ENCODE measurements at regions not wholly inside any gene's neighbourhood (a gene's known extent, or its start where the extent isn't known, plus 50 kb on each side); places are given as distances from the start of the nearest gene placed in this dataset.

GRCh38 chr4:132818091-132818490 lies 331.0 kb upstream of the PCDH10 start:
- Histone ChIP-seq H3K27ac (no peak overlapping the region), H3K36me3 (no peaks in the 10 kb centered on the region), H3K27me3 (no peaks in the 10 kb centered on the region), H3K4me3 (no peak overlapping the region), H3K9me3 (no peaks in the 10 kb centered on the region), H3K4me1 (no peaks in the 10 kb centered on the region)
- in situ Hi-C loops (cut with MboI; ENCODE audit: low pct_ligation_motif_present in 1 of 4, low pct_unique_long_range_greater_than_20kb in 1 of 4, low sequenced_read_pairs in 3 of 4) = no loop called here
- TF ChIP-seq CTCF (IDR thresholded peaks at IDR 0.05) = no peak
- TF ChIP-seq POLR2A (IDR thresholded peaks at IDR 0.05) = no peak
- TF ChIP-seq EP300 (IDR thresholded peaks at IDR 0.05; ENCODE audit: low read depth) = no peak
- TF ChIP-seq POLR2AphosphoS5 (IDR thresholded peaks at IDR 0.05) = no peak
- no peak for DNase-seq
- intact Hi-C loops (cut with DNase I; ENCODE audit: low total_unique reads) = no loop called here
- 71 to 79% methylated on average over 4 to 15 of the region's 15 CpGs for WGBS, 2 donors (ENCODE audit: low coverage in 1 of 2)

- H3K4me3 ChIP-seq = no peak overlapping the region
- intact Hi-C loops (cut with DNase I; ENCODE audit: low total_unique reads) = no loop called here
- TF ChIP-seq EP300 (IDR thresholded peaks at IDR 0.05; ENCODE audit: low read depth) (no peak), POLR2A (IDR thresholded peaks at IDR 0.05) (no peak), POLR2AphosphoS5 (IDR thresholded peaks at IDR 0.05) (no peak), CTCF (IDR thresholded peaks at IDR 0.05) (no peak)
- H3K9me3 ChIP-seq = no peaks in the 10 kb centered on the region
- no peaks in the 10 kb centered on the region for H3K27me3 ChIP-seq
- no peak overlapping the region for H3K27ac ChIP-seq
- DNase-seq = no peak
- in situ Hi-C loops (cut with MboI; ENCODE audit: low pct_ligation_motif_present in 1 of 4, low pct_unique_long_range_greater_than_20kb in 1 of 4, low sequenced_read_pairs in 3 of 4) = no loop called here
- H3K36me3 ChIP-seq = no peaks in the 10 kb centered on the region
- no peaks in the 10 kb centered on the region for H3K4me1 ChIP-seq
- 44 to 64% methylated on average over 1 of the region's 1 CpG for WGBS, 2 donors (ENCODE audit: low coverage in 1 of 2)
Measured at GRCh38 chr4:132823419-132823818, 325.7 kb upstream of the PCDH10 start.

GRCh38 chr4:132824761-132825160 lies 324.3 kb upstream of the PCDH10 start:
- no peak overlapping the region for H3K27ac ChIP-seq
- no peak for TF ChIP-seq EP300 (IDR thresholded peaks at IDR 0.05; ENCODE audit: low read depth)
- no peak for TF ChIP-seq POLR2AphosphoS5 (IDR thresholded peaks at IDR 0.05)
- no peak for TF ChIP-seq POLR2A (IDR thresholded peaks at IDR 0.05)
- TF ChIP-seq CTCF (IDR thresholded peaks at IDR 0.05) = no peak
- no peaks in the 10 kb centered on the region for H3K9me3 ChIP-seq
- no peaks in the 10 kb centered on the region for H3K27me3 ChIP-seq
- no peaks in the 10 kb centered on the region for H3K4me1 ChIP-seq
- intact Hi-C loops (cut with DNase I; ENCODE audit: low total_unique reads) = no loop called here
- no peak for DNase-seq
- H3K4me3 ChIP-seq = no peak overlapping the region
- in situ Hi-C loops (cut with MboI; ENCODE audit: low pct_ligation_motif_present in 1 of 4, low pct_unique_long_range_greater_than_20kb in 1 of 4, low sequenced_read_pairs in 3 of 4) = no loop called here
- H3K36me3 ChIP-seq = no peaks in the 10 kb centered on the region
- 66 to 85% methylated on average over 5 to 8 of the region's 8 CpGs for WGBS, 2 donors (ENCODE audit: low coverage in 1 of 2)

GRCh38 chr4:132827522-132827921 lies 321.6 kb upstream of the PCDH10 start:
- no peaks in the 10 kb centered on the region for H3K9me3 ChIP-seq
- 36 to 44% methylated on average over 4 of the region's 4 CpGs for WGBS, 2 donors (ENCODE audit: low coverage in 1 of 2)
- DNase-seq = no peak
- TF ChIP-seq CTCF (IDR thresholded peaks at IDR 0.05) (no peak), POLR2AphosphoS5 (IDR thresholded peaks at IDR 0.05) (no peak), POLR2A (IDR thresholded peaks at IDR 0.05) (no peak), EP300 (IDR thresholded peaks at IDR 0.05; ENCODE audit: low read depth) (no peak)
- H3K27me3 ChIP-seq = no peaks in the 10 kb centered on the region
- no peaks in the 10 kb centered on the region for H3K36me3 ChIP-seq
- in situ Hi-C loops (cut with MboI; ENCODE audit: low pct_ligation_motif_present in 1 of 4, low pct_unique_long_range_greater_than_20kb in 1 of 4, low sequenced_read_pairs in 3 of 4) = no loop called here
- H3K27ac ChIP-seq = no peak overlapping the region
- no peaks in the 10 kb centered on the region for H3K4me1 ChIP-seq
- intact Hi-C loops (cut with DNase I; ENCODE audit: low total_unique reads) = no loop called here
- H3K4me3 ChIP-seq = no peak overlapping the region
